ENCODE measurements at regions not wholly inside any gene's neighbourhood (a gene's known extent, or its start where the extent isn't known, plus 50 kb on each side); places are given as distances from the start of the nearest gene placed in this dataset.

- TF ChIP-seq, protein P1, sequence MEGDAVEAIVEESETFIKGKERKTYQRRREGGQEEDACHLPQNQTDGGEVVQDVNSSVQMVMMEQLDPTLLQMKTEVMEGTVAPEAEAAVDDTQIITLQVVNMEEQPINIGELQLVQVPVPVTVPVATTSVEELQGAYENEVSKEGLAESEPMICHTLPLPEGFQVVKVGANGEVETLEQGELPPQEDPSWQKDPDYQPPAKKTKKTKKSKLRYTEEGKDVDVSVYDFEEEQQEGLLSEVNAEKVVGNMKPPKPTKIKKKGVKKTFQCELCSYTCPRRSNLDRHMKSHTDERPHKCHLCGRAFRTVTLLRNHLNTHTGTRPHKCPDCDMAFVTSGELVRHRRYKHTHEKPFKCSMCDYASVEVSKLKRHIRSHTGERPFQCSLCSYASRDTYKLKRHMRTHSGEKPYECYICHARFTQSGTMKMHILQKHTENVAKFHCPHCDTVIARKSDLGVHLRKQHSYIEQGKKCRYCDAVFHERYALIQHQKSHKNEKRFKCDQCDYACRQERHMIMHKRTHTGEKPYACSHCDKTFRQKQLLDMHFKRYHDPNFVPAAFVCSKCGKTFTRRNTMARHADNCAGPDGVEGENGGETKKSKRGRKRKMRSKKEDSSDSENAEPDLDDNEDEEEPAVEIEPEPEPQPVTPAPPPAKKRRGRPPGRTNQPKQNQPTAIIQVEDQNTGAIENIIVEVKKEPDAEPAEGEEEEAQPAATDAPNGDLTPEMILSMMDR (IDR thresholded peaks at IDR 0.05; ENCODE audit: low read length) = no peak
- TF ChIP-seq EZH2 (optimal IDR thresholded peaks at IDR 0.05; ENCODE audit: low read depth, low read length) = no peak
These were observed 54.6 kb upstream of the NCAM2 start for GRCh38 chr21:20943561-20943997.

Measured in MM.1S (cell line).